ENCODE measurements at regions not wholly inside any gene's neighbourhood (a gene's known extent, or its start where the extent isn't known, plus 50 kb on each side); places are given as distances from the start of the nearest gene placed in this dataset.

DNA sequence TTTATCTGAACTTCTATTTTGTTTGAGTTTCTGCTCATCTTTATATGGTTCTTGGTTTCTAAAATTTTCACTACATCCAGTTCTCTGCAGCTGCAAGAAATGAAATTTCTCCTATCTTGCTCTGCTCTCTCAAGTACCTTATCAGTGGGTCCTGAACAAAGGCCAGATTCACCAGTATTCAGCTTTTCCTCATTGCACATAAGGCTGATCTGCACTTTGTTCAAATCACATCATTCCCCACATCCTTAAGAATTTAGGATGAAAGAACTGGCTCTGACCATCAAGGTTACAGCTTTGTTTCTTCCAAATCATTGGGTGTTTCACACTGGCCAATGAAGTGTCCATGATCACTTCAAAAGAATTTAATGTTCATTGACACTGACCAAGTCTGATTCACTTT, 211.4 kb downstream of the GRIN2B start (continued):
- TF ChIP-seq, protein P1, sequence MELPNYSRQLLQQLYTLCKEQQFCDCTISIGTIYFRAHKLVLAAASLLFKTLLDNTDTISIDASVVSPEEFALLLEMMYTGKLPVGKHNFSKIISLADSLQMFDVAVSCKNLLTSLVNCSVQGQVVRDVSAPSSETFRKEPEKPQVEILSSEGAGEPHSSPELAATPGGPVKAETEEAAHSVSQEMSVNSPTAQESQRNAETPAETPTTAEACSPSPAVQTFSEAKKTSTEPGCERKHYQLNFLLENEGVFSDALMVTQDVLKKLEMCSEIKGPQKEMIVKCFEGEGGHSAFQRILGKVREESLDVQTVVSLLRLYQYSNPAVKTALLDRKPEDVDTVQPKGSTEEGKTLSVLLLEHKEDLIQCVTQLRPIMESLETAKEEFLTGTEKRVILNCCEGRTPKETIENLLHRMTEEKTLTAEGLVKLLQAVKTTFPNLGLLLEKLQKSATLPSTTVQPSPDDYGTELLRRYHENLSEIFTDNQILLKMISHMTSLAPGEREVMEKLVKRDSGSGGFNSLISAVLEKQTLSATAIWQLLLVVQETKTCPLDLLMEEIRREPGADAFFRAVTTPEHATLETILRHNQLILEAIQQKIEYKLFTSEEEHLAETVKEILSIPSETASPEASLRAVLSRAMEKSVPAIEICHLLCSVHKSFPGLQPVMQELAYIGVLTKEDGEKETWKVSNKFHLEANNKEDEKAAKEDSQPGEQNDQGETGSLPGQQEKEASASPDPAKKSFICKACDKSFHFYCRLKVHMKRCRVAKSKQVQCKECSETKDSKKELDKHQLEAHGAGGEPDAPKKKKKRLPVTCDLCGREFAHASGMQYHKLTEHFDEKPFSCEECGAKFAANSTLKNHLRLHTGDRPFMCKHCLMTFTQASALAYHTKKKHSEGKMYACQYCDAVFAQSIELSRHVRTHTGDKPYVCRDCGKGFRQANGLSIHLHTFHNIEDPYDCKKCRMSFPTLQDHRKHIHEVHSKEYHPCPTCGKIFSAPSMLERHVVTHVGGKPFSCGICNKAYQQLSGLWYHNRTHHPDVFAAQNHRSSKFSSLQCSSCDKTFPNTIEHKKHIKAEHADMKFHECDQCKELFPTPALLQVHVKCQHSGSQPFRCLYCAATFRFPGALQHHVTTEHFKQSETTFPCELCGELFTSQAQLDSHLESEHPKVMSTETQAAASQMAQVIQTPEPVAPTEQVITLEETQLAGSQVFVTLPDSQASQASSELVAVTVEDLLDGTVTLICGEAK (IDR thresholded peaks at IDR 0.05; ENCODE audit: borderline replicate concordance) = no peak
- no peak for TF ChIP-seq FOS (IDR thresholded peaks at IDR 0.05; ENCODE audit: borderline replicate concordance, extremely low read depth, insufficient read length)
- TF ChIP-seq KLF5 (IDR thresholded peaks at IDR 0.05; ENCODE audit: partially characterized antibody) = no peak
- no peak for TF ChIP-seq JUNB (IDR thresholded peaks at IDR 0.05)
- no peak for TF ChIP-seq BCL11A (IDR thresholded peaks at IDR 0.05; ENCODE audit: low read depth, low read length)
- TF ChIP-seq, protein P2, sequence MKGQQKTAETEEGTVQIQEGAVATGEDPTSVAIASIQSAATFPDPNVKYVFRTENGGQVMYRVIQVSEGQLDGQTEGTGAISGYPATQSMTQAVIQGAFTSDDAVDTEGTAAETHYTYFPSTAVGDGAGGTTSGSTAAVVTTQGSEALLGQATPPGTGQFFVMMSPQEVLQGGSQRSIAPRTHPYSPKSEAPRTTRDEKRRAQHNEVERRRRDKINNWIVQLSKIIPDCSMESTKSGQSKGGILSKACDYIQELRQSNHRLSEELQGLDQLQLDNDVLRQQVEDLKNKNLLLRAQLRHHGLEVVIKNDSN (IDR thresholded peaks at IDR 0.05; ENCODE audit: borderline replicate concordance, extremely low read length, insufficient read depth, low read depth, low read length) = no peak
- no peak for TF ChIP-seq MXI1 (IDR thresholded peaks at IDR 0.05; ENCODE audit: low read depth, low read length)
- TF ChIP-seq, protein P3, sequence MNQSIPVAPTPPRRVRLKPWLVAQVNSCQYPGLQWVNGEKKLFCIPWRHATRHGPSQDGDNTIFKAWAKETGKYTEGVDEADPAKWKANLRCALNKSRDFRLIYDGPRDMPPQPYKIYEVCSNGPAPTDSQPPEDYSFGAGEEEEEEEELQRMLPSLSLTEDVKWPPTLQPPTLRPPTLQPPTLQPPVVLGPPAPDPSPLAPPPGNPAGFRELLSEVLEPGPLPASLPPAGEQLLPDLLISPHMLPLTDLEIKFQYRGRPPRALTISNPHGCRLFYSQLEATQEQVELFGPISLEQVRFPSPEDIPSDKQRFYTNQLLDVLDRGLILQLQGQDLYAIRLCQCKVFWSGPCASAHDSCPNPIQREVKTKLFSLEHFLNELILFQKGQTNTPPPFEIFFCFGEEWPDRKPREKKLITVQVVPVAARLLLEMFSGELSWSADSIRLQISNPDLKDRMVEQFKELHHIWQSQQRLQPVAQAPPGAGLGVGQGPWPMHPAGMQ (IDR thresholded peaks at IDR 0.05; ENCODE audit: borderline replicate concordance) = no peak
- no peak for TF ChIP-seq SREBF2 (IDR thresholded peaks at IDR 0.05; ENCODE audit: low read length)
- no peak for TF ChIP-seq ZBED1 (IDR thresholded peaks at IDR 0.05; ENCODE audit: borderline replicate concordance)

All from GM12878 (cell line).